ENCODE measurements at regions not wholly inside any gene's neighbourhood (a gene's known extent, or its start where the extent isn't known, plus 50 kb on each side); places are given as distances from the start of the nearest gene placed in this dataset.
"Not testable (repeated sequence)": the region's sequence is repeated elsewhere in the genome, so short reads cannot be mapped to it uniquely, and the experiment has no call there.

GRCh38 chr1:114032271-114033215, 53.3 kb downstream of the OLFML3 start:
- DNase-seq: no peak

- DNase-seq: peak in 1 of 2 donors; percentile 2
Observed at GRCh38 chr1:114033216-114033706, 54.0 kb downstream of the OLFML3 start.

- no peak for DNase-seq
Observed at GRCh38 chr1:114033961-114034360, 54.7 kb downstream of the OLFML3 start.

- no peak for DNase-seq
Observed at GRCh38 chr1:114034567-114035303, 55.5 kb downstream of the OLFML3 start.

GRCh38 chr1:114035304-114035700, 56.0 kb downstream of the OLFML3 start:
- DNase-seq: no peak

- DNase-seq: not testable (repeated sequence)
Observed at GRCh38 chr1:114036841-114037630, 57.8 kb downstream of the OLFML3 start.

- DNase-seq: no peak
Observed at GRCh38 chr1:114037631-114037890, 58.3 kb downstream of the OLFML3 start.

GRCh38 chr1:114037962-114038816, 58.9 kb downstream of the OLFML3 start:
- DNase-seq: no peak

Data from CD4-positive, alpha-beta T cell treated with Interleukin-1 beta for 1 hour (primary cell).